HEK293 (cell line): ENCODE measurements at regions not wholly inside any gene's neighbourhood (a gene's known extent, or its start where the extent isn't known, plus 50 kb on each side); places are given as distances from the start of the nearest gene placed in this dataset.

Source experiments
- BCL11A ChIP-seq: fragments of 450-650 bp; formaldehyde crosslinking; IDR thresholded peaks from 2 replicates; pipeline ENCODE4 v1.5.1; 2016; ENCODE audit warnings: low read depth, missing biosample characterization, missing genetic modification characterization
- KLF9 ChIP-seq: fragments of 450-650 bp; formaldehyde crosslinking; IDR thresholded peaks from 2 replicates; pipeline ENCODE4 v1.5.1; 2016; ENCODE audit warnings: missing biosample characterization, missing genetic modification characterization, low read depth
- REST ChIP-seq: fragments of 450-650 bp; formaldehyde crosslinking; IDR thresholded peaks from 2 replicates; pipeline ENCODE4 v1.5.1; 2016; ENCODE audit warnings: missing biosample characterization, missing genetic modification characterization
- ZBTB1 ChIP-seq: fragments of 450-650 bp; formaldehyde crosslinking; IDR thresholded peaks from 2 replicates; pipeline ENCODE4 v1.5.1; 2016; ENCODE audit warnings: missing biosample characterization, missing genetic modification characterization
- ZBTB20 ChIP-seq: fragments of 450-650 bp; formaldehyde crosslinking; IDR thresholded peaks from 2 replicates; pipeline ENCODE4 v1.5.1; 2016; ENCODE audit warnings: missing biosample characterization, missing genetic modification characterization
- ZNF629 ChIP-seq: fragments of 450-650 bp; formaldehyde crosslinking; IDR thresholded peaks from 2 replicates; pipeline ENCODE4 v1.5.1; 2017; ENCODE audit warnings: missing biosample characterization, missing genetic modification characterization

GRCh38 chr11:97743205-97743742, 1277.5 kb upstream of the CNTN5 start:
- no peak for TF ChIP-seq REST (tag by site-specific recombination)
- TF ChIP-seq ZNF629, result no peak
- TF ChIP-seq ZBTB1 (tag by site-specific recombination), result no peak
- no peak for TF ChIP-seq KLF9 (tag by site-specific recombination)
- no peak for TF ChIP-seq ZBTB20 (tag by site-specific recombination)
- TF ChIP-seq BCL11A (tag by site-specific recombination), result no peak
